Suprapubic skin (tissue), 3 donors: ENCODE measurements at regions not wholly inside any gene's neighbourhood (a gene's known extent, or its start where the extent isn't known, plus 50 kb on each side); places are given as distances from the start of the nearest gene placed in this dataset.

Source experiments
- POLR2A ChIP-seq, 2 donors: fragments of 450-650 bp; IDR thresholded peaks; one replicate each; pipeline ENCODE4 v1.6.1; 2017; ENCODE audit warnings: antibody characterized with exemption in 2 of 2, mild to moderate bottlenecking in 2 of 2, moderate library complexity in 2 of 2
- TF ChIP-seq, protein P1 (sequence below), 2 donors: fragments of 200-600 bp in 1 of 2; fragments of 450-650 bp in 1 of 2; sonication (generic) in 1 of 2; IDR thresholded peaks; one replicate each; pipeline ENCODE4 v1.5.1; 2016 to 2019; ENCODE audit warnings: antibody characterized with exemption in 2 of 2, mild to moderate bottlenecking in 1 of 2, moderate library complexity in 1 of 2

DNA sequence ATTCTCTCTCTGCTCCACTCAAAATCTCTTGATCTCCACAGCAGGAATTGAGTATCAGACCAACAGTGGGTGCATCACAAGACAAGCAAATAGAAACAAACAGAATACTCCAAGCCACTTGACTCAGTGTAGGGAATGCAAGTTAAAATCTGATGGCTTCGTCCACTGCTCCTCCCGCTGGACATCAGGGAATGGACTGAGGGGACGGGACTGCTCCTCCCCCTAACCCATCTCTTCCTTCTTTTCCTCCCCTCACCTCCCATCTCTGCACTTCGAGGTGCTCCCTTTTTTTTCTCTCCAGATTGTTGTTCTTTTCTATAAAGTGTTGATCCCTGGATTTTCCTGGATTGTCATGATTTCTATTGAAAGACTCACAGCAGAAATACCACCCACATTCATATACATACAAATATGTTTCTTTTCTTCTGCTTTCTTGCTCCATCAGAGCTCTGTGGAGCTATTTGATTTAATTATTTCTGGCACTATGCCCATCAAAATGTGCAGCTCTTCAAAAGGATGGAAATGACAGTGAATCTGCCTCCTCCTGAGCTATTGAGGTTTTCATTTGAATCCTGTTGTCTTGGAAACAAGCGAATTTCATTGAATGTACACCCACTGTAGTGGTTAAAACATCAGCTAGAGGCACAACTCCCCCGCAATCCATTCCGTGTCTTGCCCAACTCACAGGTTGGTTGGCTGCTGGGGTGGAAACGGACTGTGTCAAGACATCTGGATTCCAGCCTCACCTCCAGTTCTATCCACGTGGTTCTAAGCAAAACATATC lies 199.7 kb downstream of the SPTSSA start:
- TF ChIP-seq POLR2A (IDR thresholded peaks at IDR 0.05), result no peak
- TF ChIP-seq, protein P1, sequence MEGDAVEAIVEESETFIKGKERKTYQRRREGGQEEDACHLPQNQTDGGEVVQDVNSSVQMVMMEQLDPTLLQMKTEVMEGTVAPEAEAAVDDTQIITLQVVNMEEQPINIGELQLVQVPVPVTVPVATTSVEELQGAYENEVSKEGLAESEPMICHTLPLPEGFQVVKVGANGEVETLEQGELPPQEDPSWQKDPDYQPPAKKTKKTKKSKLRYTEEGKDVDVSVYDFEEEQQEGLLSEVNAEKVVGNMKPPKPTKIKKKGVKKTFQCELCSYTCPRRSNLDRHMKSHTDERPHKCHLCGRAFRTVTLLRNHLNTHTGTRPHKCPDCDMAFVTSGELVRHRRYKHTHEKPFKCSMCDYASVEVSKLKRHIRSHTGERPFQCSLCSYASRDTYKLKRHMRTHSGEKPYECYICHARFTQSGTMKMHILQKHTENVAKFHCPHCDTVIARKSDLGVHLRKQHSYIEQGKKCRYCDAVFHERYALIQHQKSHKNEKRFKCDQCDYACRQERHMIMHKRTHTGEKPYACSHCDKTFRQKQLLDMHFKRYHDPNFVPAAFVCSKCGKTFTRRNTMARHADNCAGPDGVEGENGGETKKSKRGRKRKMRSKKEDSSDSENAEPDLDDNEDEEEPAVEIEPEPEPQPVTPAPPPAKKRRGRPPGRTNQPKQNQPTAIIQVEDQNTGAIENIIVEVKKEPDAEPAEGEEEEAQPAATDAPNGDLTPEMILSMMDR (IDR thresholded peaks at IDR 0.05), result no peak
